HepG2 (cell line): ENCODE measurements at regions not wholly inside any gene's neighbourhood (a gene's known extent, or its start where the extent isn't known, plus 50 kb on each side); places are given as distances from the start of the nearest gene placed in this dataset.

ENCODE experiments used
- ARNT ChIP-seq: fragments of 450-650 bp; IDR thresholded peaks from 2 replicates; pipeline ENCODE4 v1.6.1; 2017
- CREB1 ChIP-seq, 2 experiments: fragments of 450-650 bp in 1 of 2; IDR thresholded peaks; 2 replicates each; pipeline ENCODE4 v1.6.1; 2016 to 2017; ENCODE audit warnings: control low read depth in 1 of 2, mild to moderate bottlenecking in 1 of 2, missing compliant biosample characterization in 1 of 2, missing genetic modification characterization in 1 of 2
- EZH2 ChIP-seq: conservative IDR thresholded peaks from 2 replicates; pipeline ENCODE4 v1.6.1; 2012; ENCODE audit warnings: mild to moderate bottlenecking, low read depth, low read length, moderate library complexity
- FOXO1 ChIP-seq: sonication (generic); formaldehyde crosslinking; IDR thresholded peaks from 2 replicates; pipeline ENCODE4 v1.4.0; 2020; ENCODE audit warnings: missing genetic modification reagents
- MAZ ChIP-seq, 2 experiments: sonication (generic) in 1 of 2; formaldehyde crosslinking in 1 of 2; IDR thresholded peaks; 2 replicates each; pipeline versions ENCODE4 v1.5.0 to v1.6.1; 2012 to 2020; ENCODE audit warnings: low read depth in 2 of 2, mild to moderate bottlenecking in 2 of 2, borderline replicate concordance in 1 of 2, improper control_type of control experiment in 1 of 2, low read length in 1 of 2, missing genetic modification reagents in 1 of 2, moderate library complexity in 1 of 2
- NCOA1 ChIP-seq: sonication (generic); formaldehyde crosslinking; IDR thresholded peaks from 2 replicates; pipeline ENCODE4 v1.9.0; 2021; ENCODE audit warnings: missing genetic modification reagents
- POLR2A ChIP-seq, 2 experiments: IDR thresholded peaks; 2 replicates each; pipeline ENCODE4 v1.6.1; 2011; ENCODE audit warnings: low read depth in 2 of 2, low read length in 2 of 2, mild to moderate bottlenecking in 1 of 2, moderate library complexity in 1 of 2; ENCODE audit not compliant: insufficient read depth in 1 of 2
- POLR2AphosphoS5 ChIP-seq: IDR thresholded peaks from 2 replicates; pipeline ENCODE4 v1.6.1; 2012; ENCODE audit warnings: low read depth, low read length
- POLR2G ChIP-seq: fragments of 200-400 bp; formaldehyde crosslinking; IDR thresholded peaks from 2 replicates; pipeline ENCODE4 v1.6.1; 2018; ENCODE audit warnings: mild to moderate bottlenecking, low read depth, low read length, moderate library complexity
- RFX5 ChIP-seq: IDR thresholded peaks from 2 replicates; pipeline ENCODE4 v1.6.1; 2011; ENCODE audit warnings: low read depth, low read length, improper control_type of control experiment
- SALL1 ChIP-seq: sonication (generic); formaldehyde crosslinking; IDR thresholded peaks from 2 replicates; pipeline ENCODE4 v1.8.0; 2022; ENCODE audit warnings: mild to moderate bottlenecking, missing genetic modification reagents
- SIX1 ChIP-seq: sonication (generic); formaldehyde crosslinking; IDR thresholded peaks from 2 replicates; pipeline ENCODE4 v1.4.0; 2020; ENCODE audit warnings: missing genetic modification reagents, borderline replicate concordance
- ZKSCAN8 ChIP-seq: IDR thresholded peaks from 2 replicates; pipeline ENCODE4 v1.6.1; 2016; ENCODE audit warnings: borderline replicate concordance, missing genetic modification reagents, missing compliant biosample characterization
- ZNF451 ChIP-seq: sonication (generic); formaldehyde crosslinking; IDR thresholded peaks from 2 replicates; pipeline ENCODE4 v1.5.0; 2020; ENCODE audit warnings: mild to moderate bottlenecking, missing genetic modification reagents

- TF ChIP-seq SALL1 (CRISPR knock-in tag), result no peak
- no peak for TF ChIP-seq SIX1 (CRISPR knock-in tag)
- TF ChIP-seq CREB1 (IDR thresholded peaks at IDR 0.05), result no peak
- TF ChIP-seq CREB1 (CRISPR knock-in tag; IDR thresholded peaks at IDR 0.05), result no peak
- no peak for TF ChIP-seq POLR2A (IDR thresholded peaks at IDR 0.05; ENCODE audit: insufficient read depth in 1 of 2, low read depth in 2 of 2, low read length in 2 of 2)
- no peak for TF ChIP-seq POLR2AphosphoS5
- TF ChIP-seq EZH2, result no peak
- no peak for TF ChIP-seq MAZ (IDR thresholded peaks at IDR 0.05; ENCODE audit: borderline replicate concordance, low read depth, low read length)
- no peak for TF ChIP-seq MAZ (CRISPR knock-in tag; IDR thresholded peaks at IDR 0.05; ENCODE audit: low read depth)
- TF ChIP-seq FOXO1 (CRISPR knock-in tag), result no peak
- no peak for TF ChIP-seq RFX5
- no peak for TF ChIP-seq NCOA1 (CRISPR knock-in tag)
- TF ChIP-seq ZNF451 (CRISPR knock-in tag), result no peak
- TF ChIP-seq ARNT, result no peak
- TF ChIP-seq ZKSCAN8 (CRISPR knock-in tag), result no peak
- TF ChIP-seq POLR2G, result no peak
These were observed 64.9 kb upstream of the SCOC start for GRCh38 chr4:140308366-140309123.
